ENCODE measurements at regions not wholly inside any gene's neighbourhood (a gene's known extent, or its start where the extent isn't known, plus 50 kb on each side); places are given as distances from the start of the nearest gene placed in this dataset.
"Not testable (repeated sequence)": the region's sequence is repeated elsewhere in the genome, so short reads cannot be mapped to it uniquely, and the experiment has no call there.

GRCh38 chr3:137134431-137134830 is 176.6 kb downstream of the IL20RB start:
- H3K27ac Mint-ChIP-seq, result no peak overlapping the region
- no peaks in the 10 kb centered on the region for H3K36me3 Mint-ChIP-seq (ENCODE audit: low read depth)
- no peaks in the 10 kb centered on the region for H3K9me3 Mint-ChIP-seq
- no peak for DNase-seq (ENCODE audit: low spot score)
- H3K4me3 Mint-ChIP-seq (ENCODE audit: low read depth), result no peak overlapping the region
- no peaks in the 10 kb centered on the region for H3K27me3 Mint-ChIP-seq (ENCODE audit: low read depth)
- H3K4me1 Mint-ChIP-seq (ENCODE audit: low read depth), result no peaks in the 10 kb centered on the region
- intact Hi-C loops (cut with micrococcal nuclease), result no loop called here

- intact Hi-C loops (cut with micrococcal nuclease), result no loop called here
- H3K27me3 Mint-ChIP-seq (ENCODE audit: low read depth), result peaks cover 6% of the 10 kb centered on the region
- H3K36me3 Mint-ChIP-seq (ENCODE audit: low read depth), result no peaks in the 10 kb centered on the region
- no peak for DNase-seq (ENCODE audit: low spot score)
- no peaks in the 10 kb centered on the region for H3K4me1 Mint-ChIP-seq (ENCODE audit: low read depth)
- no peak overlapping the region for H3K4me3 Mint-ChIP-seq (ENCODE audit: low read depth)
- no peak overlapping the region for H3K27ac Mint-ChIP-seq
- no peaks in the 10 kb centered on the region for H3K9me3 Mint-ChIP-seq
These were observed 190.6 kb downstream of the IL20RB start for GRCh38 chr3:137148406-137148805.

- intact Hi-C loops (cut with micrococcal nuclease), result no loop called here
- no peaks in the 10 kb centered on the region for H3K36me3 Mint-ChIP-seq (ENCODE audit: low read depth)
- peaks cover 6% of the 10 kb centered on the region for H3K27me3 Mint-ChIP-seq (ENCODE audit: low read depth)
- no peak overlapping the region for H3K4me3 Mint-ChIP-seq (ENCODE audit: low read depth)
- no peaks in the 10 kb centered on the region for H3K9me3 Mint-ChIP-seq
- DNase-seq (ENCODE audit: low spot score), result no peak
- no peak overlapping the region for H3K27ac Mint-ChIP-seq
- H3K4me1 Mint-ChIP-seq (ENCODE audit: low read depth), result no peaks in the 10 kb centered on the region
These were observed 191.1 kb downstream of the IL20RB start for GRCh38 chr3:137148917-137149316.

GRCh38 chr3:137150825-137151224 is 193.0 kb downstream of the IL20RB start:
- intact Hi-C loops (cut with micrococcal nuclease), result no loop called here
- no peaks in the 10 kb centered on the region for H3K9me3 Mint-ChIP-seq
- peaks cover 6% of the 10 kb centered on the region for H3K27me3 Mint-ChIP-seq (ENCODE audit: low read depth)
- no peaks in the 10 kb centered on the region for H3K4me1 Mint-ChIP-seq (ENCODE audit: low read depth)
- H3K36me3 Mint-ChIP-seq (ENCODE audit: low read depth), result no peaks in the 10 kb centered on the region
- no peak overlapping the region for H3K4me3 Mint-ChIP-seq (ENCODE audit: low read depth)
- no peak for DNase-seq (ENCODE audit: low spot score)
- no peak overlapping the region for H3K27ac Mint-ChIP-seq

GRCh38 chr3:137153046-137153445 is 195.3 kb downstream of the IL20RB start:
- H3K27me3 Mint-ChIP-seq (ENCODE audit: low read depth); H3K4me1 Mint-ChIP-seq (ENCODE audit: low read depth); intact Hi-C loops (cut with micrococcal nuclease); H3K36me3 Mint-ChIP-seq (ENCODE audit: low read depth); H3K9me3 Mint-ChIP-seq; H3K27ac Mint-ChIP-seq; DNase-seq (ENCODE audit: low spot score); H3K4me3 Mint-ChIP-seq (ENCODE audit: low read depth): not testable (repeated sequence)

- Mint-ChIP-seq H3K36me3 (ENCODE audit: low read depth) (no peaks in the 10 kb centered on the region), H3K4me1 (ENCODE audit: low read depth) (no peaks in the 10 kb centered on the region), H3K4me3 (ENCODE audit: low read depth) (no peak overlapping the region), H3K27me3 (ENCODE audit: low read depth) (peaks cover 5% of the 10 kb centered on the region), H3K9me3 (no peaks in the 10 kb centered on the region), H3K27ac (no peak overlapping the region)
- intact Hi-C loops (cut with micrococcal nuclease), result no loop called here
- no peak for DNase-seq (ENCODE audit: low spot score)
These were observed 205.6 kb downstream of the IL20RB start for GRCh38 chr3:137163241-137163871.

GRCh38 chr3:137163958-137164357 is 206.2 kb downstream of the IL20RB start:
- peaks cover 5% of the 10 kb centered on the region for H3K27me3 Mint-ChIP-seq (ENCODE audit: low read depth)

GRCh38 chr3:137165117-137165806 is 207.5 kb downstream of the IL20RB start:
- H3K9me3 Mint-ChIP-seq, result no peaks in the 10 kb centered on the region
- no peaks in the 10 kb centered on the region for H3K4me1 Mint-ChIP-seq (ENCODE audit: low read depth)
- no peaks in the 10 kb centered on the region for H3K36me3 Mint-ChIP-seq (ENCODE audit: low read depth)
- no peak for DNase-seq (ENCODE audit: low spot score)
- peaks cover 5% of the 10 kb centered on the region for H3K27me3 Mint-ChIP-seq (ENCODE audit: low read depth)
- H3K4me3 Mint-ChIP-seq (ENCODE audit: low read depth), result no peak overlapping the region
- intact Hi-C loops (cut with micrococcal nuclease), result no loop called here
- no peak overlapping the region for H3K27ac Mint-ChIP-seq

More at GRCh38 chr3:137163958-137164357, 206.2 kb downstream of the IL20RB start:
- Mint-ChIP-seq H3K27ac (no peak overlapping the region), H3K4me3 (ENCODE audit: low read depth) (no peak overlapping the region), H3K4me1 (ENCODE audit: low read depth) (no peaks in the 10 kb centered on the region), H3K9me3 (no peaks in the 10 kb centered on the region), H3K36me3 (ENCODE audit: low read depth) (no peaks in the 10 kb centered on the region)
- intact Hi-C loops (cut with micrococcal nuclease), result no loop called here
- no peak for DNase-seq (ENCODE audit: low spot score)

- H3K4me1 Mint-ChIP-seq (ENCODE audit: low read depth), result no peaks in the 10 kb centered on the region
- H3K27ac Mint-ChIP-seq, result no peak overlapping the region
- no peak overlapping the region for H3K4me3 Mint-ChIP-seq (ENCODE audit: low read depth)
- H3K27me3 Mint-ChIP-seq (ENCODE audit: low read depth), result no peaks in the 10 kb centered on the region
- no peak for DNase-seq (ENCODE audit: low spot score)
- H3K9me3 Mint-ChIP-seq, result no peaks in the 10 kb centered on the region
- intact Hi-C loops (cut with micrococcal nuclease), result no loop called here
- H3K36me3 Mint-ChIP-seq (ENCODE audit: low read depth), result no peaks in the 10 kb centered on the region
These were observed 214.2 kb downstream of the IL20RB start for GRCh38 chr3:137171834-137172603.

GRCh38 chr3:137172728-137173127 is 214.9 kb downstream of the IL20RB start:
- no peak for DNase-seq (ENCODE audit: low spot score)
- H3K27ac Mint-ChIP-seq, result no peak overlapping the region
- H3K36me3 Mint-ChIP-seq (ENCODE audit: low read depth), result no peaks in the 10 kb centered on the region
- no peak overlapping the region for H3K4me3 Mint-ChIP-seq (ENCODE audit: low read depth)
- no peaks in the 10 kb centered on the region for H3K27me3 Mint-ChIP-seq (ENCODE audit: low read depth)
- H3K4me1 Mint-ChIP-seq (ENCODE audit: low read depth), result no peaks in the 10 kb centered on the region
- intact Hi-C loops (cut with micrococcal nuclease), result no loop called here
- H3K9me3 Mint-ChIP-seq, result no peaks in the 10 kb centered on the region

GRCh38 chr3:137174514-137174913 is 216.7 kb downstream of the IL20RB start:
- DNase-seq (ENCODE audit: low spot score), result no peak
- intact Hi-C loops (cut with micrococcal nuclease), result no loop called here
- no peak overlapping the region for H3K27ac Mint-ChIP-seq
- H3K4me1 Mint-ChIP-seq (ENCODE audit: low read depth), result no peaks in the 10 kb centered on the region
- H3K36me3 Mint-ChIP-seq (ENCODE audit: low read depth), result no peaks in the 10 kb centered on the region
- H3K27me3 Mint-ChIP-seq (ENCODE audit: low read depth), result no peaks in the 10 kb centered on the region
- no peaks in the 10 kb centered on the region for H3K9me3 Mint-ChIP-seq
- H3K4me3 Mint-ChIP-seq (ENCODE audit: low read depth), result no peak overlapping the region

GRCh38 chr3:137180220-137180619 is 222.4 kb downstream of the IL20RB start:
- H3K36me3 Mint-ChIP-seq (ENCODE audit: low read depth), result no peaks in the 10 kb centered on the region
- intact Hi-C loops (cut with micrococcal nuclease), result no loop called here
- no peak overlapping the region for H3K4me3 Mint-ChIP-seq (ENCODE audit: low read depth)
- H3K4me1 Mint-ChIP-seq (ENCODE audit: low read depth), result no peaks in the 10 kb centered on the region
- DNase-seq (ENCODE audit: low spot score), result no peak
- no peak overlapping the region for H3K27ac Mint-ChIP-seq
- no peaks in the 10 kb centered on the region for H3K27me3 Mint-ChIP-seq (ENCODE audit: low read depth)
- H3K9me3 Mint-ChIP-seq, result no peaks in the 10 kb centered on the region

All from activated T-helper 2 cell treated with anti-CD3 and anti-CD28 coated beads, Interferon-gamma antibody, Interleukin-2, Interleukin-4, amounts not matched to agents 10 μg/mL and 5 μg/mL and 100 μg/mL, durations not matched to agents 14 hours and 24 hours and 36 hours (primary cell).